ENCODE measurements at regions not wholly inside any gene's neighbourhood (a gene's known extent, or its start where the extent isn't known, plus 50 kb on each side); places are given as distances from the start of the nearest gene placed in this dataset.

DNA sequence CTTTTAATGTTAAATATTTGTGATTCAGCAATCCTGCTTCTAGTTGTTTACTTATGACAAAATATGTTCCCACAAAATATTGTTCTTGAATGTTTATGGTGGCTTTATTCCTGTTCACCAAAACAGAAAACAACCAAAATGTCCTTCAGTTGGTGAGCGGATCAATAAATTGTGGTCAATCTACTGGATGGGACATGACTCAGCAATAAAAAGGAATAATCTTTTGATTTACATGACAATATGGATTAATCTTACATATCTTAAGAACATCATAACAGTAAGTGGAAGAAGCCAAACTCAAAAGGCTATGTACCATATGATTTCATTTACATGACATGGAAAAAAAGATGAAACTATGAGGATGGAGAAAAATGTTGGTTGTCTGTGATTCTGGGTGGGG is 691.3 kb upstream of the GHITM start:
- H3K4me3 ChIP-seq (ENCODE audit: low read depth, low read length): no peak overlapping the region
- DNase-seq (ENCODE audit: low read depth): no peak
- TF ChIP-seq, protein P1, sequence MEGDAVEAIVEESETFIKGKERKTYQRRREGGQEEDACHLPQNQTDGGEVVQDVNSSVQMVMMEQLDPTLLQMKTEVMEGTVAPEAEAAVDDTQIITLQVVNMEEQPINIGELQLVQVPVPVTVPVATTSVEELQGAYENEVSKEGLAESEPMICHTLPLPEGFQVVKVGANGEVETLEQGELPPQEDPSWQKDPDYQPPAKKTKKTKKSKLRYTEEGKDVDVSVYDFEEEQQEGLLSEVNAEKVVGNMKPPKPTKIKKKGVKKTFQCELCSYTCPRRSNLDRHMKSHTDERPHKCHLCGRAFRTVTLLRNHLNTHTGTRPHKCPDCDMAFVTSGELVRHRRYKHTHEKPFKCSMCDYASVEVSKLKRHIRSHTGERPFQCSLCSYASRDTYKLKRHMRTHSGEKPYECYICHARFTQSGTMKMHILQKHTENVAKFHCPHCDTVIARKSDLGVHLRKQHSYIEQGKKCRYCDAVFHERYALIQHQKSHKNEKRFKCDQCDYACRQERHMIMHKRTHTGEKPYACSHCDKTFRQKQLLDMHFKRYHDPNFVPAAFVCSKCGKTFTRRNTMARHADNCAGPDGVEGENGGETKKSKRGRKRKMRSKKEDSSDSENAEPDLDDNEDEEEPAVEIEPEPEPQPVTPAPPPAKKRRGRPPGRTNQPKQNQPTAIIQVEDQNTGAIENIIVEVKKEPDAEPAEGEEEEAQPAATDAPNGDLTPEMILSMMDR (conservative IDR thresholded peaks at IDR 0.05; ENCODE audit: low read depth, low read length): no peak

DNA sequence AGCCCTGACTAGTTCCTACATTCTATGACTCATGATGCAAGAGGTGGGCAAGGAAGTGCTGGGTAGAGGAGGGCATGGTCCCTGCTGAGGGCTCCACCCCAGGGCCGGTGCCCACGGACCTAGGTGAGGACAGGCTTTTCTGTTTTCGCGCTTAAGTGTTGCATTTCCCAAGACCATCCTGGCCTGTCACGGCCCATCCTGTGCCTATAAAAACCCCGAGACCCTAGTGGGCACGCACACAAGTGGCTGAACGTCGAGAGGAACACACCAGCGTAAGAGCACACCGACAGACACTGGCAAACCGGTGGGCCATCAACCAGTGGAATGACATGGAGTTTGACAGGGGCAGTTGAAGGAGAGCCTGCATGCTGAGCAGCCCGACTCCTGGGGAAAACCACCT is 680.7 kb upstream of the GHITM start:
- TF ChIP-seq, protein P1 (conservative IDR thresholded peaks at IDR 0.05; ENCODE audit: low read depth, low read length): no peak
- DNase-seq (ENCODE audit: low read depth): no peak
- no peak overlapping the region for H3K4me3 ChIP-seq (ENCODE audit: low read depth, low read length)

DNA sequence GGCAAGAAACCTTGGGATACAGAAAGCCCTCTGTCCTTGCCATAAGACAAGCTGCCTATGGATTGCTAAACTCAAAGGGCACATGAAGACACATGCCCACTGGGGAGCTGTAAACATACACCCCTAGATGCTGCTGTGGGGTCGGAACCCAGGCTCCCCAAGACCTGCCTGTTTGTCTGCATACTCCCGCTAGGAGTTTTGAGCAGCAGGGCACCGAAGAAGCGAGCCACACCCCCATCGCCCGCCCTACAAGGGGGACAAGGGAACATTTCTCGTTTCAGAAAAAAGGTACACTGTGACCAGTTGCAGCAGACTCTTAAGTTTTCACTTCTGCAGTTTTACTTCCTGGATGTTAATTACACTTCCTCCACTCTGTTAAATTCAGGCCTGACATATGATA is 680.2 kb upstream of the GHITM start:
- H3K4me3 ChIP-seq (ENCODE audit: low read depth, low read length): no peak overlapping the region
- no peak for DNase-seq (ENCODE audit: low read depth)
- TF ChIP-seq, protein P1 (conservative IDR thresholded peaks at IDR 0.05; ENCODE audit: low read depth, low read length): no peak

DNA sequence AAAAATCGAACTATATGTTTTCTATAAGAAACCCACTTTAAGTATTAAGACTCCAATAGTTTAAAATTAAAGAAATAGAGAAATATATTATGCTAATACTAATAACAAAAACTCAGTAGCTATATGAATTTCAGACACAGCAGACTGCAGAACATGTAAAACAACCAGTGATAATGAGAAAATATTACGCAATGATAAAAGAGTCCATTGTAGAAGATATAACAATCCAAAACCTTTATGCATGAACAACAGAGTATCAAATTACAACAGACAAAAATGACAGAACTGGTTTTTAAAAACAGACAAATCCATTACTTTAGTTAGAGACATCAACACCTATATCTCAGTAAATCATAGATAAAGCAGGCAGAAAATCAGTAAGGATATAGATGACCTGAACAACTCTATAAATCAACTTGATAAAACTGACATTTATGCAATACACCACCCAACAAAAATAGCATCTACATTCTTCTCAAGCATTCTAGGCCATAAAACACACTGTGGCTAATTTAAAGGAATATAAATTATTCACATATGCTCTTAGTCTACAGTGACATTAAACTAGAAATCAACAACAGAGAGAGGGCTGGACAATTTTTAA is 669.5 kb upstream of the GHITM start:
- no peak for DNase-seq (ENCODE audit: low read depth)

DNA sequence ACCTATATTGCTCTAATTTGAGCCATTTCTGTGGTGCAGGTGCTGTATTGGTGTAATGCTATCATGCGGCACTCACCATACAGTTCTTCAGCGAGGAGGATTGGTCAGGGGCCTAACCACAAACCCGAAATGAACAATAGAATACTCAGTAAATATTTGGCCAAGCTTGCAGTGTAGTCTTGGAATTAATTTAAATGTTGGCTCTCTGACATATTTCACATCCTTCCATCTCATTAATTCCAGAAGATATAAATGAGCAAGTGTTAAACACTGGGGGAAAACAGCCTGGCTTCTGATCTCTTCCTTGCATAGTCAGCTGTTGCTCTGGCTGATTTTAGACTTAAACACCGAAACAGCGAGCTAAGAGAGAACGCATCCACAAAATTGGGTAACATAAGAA is 663.1 kb upstream of the GHITM start:
- TF ChIP-seq, protein P1 (conservative IDR thresholded peaks at IDR 0.05; ENCODE audit: low read depth, low read length): no peak
- DNase-seq (ENCODE audit: low read depth): no peak
- H3K4me3 ChIP-seq (ENCODE audit: low read depth, low read length): no peak overlapping the region

More for the DNA sequence above, 669.5 kb upstream of the GHITM start:
- TF ChIP-seq, protein P1 (conservative IDR thresholded peaks at IDR 0.05; ENCODE audit: low read depth, low read length): no peak
- H3K4me3 ChIP-seq (ENCODE audit: low read depth, low read length): no peak overlapping the region

DNA sequence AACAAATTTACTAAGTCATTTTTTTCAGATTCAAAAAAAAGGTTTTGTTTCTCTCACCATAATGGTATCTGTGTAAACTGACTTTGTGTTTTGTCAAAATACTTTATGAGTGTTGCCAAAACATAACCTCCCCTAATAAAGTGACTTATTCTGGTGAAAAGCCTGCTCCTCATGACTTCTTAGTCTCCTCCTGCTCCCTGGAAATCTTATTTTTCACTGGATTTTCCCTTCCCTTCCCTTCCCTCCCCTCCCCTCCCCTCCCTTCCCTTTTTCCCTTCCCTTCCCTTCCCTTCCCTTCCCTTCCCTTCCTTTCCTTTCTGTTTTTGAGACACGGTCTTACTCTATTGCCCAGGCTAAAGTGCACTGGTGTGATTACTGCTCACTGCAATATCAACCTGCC is 650.1 kb upstream of the GHITM start:
- no peak for DNase-seq (ENCODE audit: low read depth)
- TF ChIP-seq, protein P1 (conservative IDR thresholded peaks at IDR 0.05; ENCODE audit: low read depth, low read length): no peak
- H3K4me3 ChIP-seq (ENCODE audit: low read depth, low read length): no peak overlapping the region

DNA sequence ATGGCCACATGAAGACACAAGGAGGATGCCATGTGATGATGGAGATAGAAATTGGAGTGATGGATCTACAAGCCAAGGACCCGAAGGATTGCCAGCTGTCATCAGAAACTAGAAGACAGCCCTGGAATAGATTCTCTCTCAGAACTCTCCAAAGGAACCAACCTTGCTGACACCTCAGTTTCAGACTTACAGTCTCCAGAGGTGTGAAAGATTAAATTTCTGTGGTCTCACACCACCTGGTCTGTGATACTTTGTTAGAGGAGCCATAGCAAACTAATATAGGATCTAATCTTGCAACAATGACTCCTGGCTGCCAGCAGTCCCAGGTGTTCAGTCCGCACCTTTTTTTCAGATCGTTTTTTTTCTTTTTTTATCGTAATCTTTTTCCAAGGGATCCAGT is 647.3 kb upstream of the GHITM start:
- TF ChIP-seq, protein P1 (conservative IDR thresholded peaks at IDR 0.05; ENCODE audit: low read depth, low read length): no peak
- no peak for DNase-seq (ENCODE audit: low read depth)
- H3K4me3 ChIP-seq (ENCODE audit: low read depth, low read length): no peak overlapping the region
